ENCODE measurements at regions not wholly inside any gene's neighbourhood (a gene's known extent, or its start where the extent isn't known, plus 50 kb on each side); places are given as distances from the start of the nearest gene placed in this dataset.

DNA sequence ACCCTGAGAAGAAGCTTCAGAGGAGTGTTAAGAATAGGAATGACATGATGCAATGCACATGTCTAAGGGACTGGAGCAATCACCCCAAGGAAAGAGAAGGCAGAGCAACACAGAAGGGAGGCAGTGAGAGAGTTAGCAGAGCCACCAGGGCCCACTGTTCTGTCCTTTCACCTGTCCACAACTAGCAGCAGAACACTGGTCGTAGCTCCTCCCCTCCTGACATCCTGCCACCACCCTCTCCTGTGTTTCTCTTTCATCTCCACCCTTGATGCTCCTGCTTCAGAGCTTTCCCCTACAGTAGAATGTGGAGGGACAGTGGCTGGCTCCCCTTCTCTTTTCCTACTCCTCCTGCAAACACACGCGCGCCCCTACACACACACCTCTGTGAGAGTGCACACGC lies 483.4 kb upstream of the KIF2A start:
- intact Hi-C loops (cut with DNase I): no loop called here
- Histone ChIP-seq H3K9me3 (no peaks in the 10 kb centered on the region), H3K27me3 (no peaks in the 10 kb centered on the region), H3K36me3 (no peaks in the 10 kb centered on the region), H3K4me1 (peaks cover 0 to under 1% of the 10 kb centered on the region in 2 donors), H3K27ac (no peak overlapping the region), H3K4me3 (no peak overlapping the region)
- TF ChIP-seq, protein P1, sequence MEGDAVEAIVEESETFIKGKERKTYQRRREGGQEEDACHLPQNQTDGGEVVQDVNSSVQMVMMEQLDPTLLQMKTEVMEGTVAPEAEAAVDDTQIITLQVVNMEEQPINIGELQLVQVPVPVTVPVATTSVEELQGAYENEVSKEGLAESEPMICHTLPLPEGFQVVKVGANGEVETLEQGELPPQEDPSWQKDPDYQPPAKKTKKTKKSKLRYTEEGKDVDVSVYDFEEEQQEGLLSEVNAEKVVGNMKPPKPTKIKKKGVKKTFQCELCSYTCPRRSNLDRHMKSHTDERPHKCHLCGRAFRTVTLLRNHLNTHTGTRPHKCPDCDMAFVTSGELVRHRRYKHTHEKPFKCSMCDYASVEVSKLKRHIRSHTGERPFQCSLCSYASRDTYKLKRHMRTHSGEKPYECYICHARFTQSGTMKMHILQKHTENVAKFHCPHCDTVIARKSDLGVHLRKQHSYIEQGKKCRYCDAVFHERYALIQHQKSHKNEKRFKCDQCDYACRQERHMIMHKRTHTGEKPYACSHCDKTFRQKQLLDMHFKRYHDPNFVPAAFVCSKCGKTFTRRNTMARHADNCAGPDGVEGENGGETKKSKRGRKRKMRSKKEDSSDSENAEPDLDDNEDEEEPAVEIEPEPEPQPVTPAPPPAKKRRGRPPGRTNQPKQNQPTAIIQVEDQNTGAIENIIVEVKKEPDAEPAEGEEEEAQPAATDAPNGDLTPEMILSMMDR (IDR thresholded peaks at IDR 0.05): no peak
- DNase-seq (no peak), ATAC-seq (no peak)

DNA sequence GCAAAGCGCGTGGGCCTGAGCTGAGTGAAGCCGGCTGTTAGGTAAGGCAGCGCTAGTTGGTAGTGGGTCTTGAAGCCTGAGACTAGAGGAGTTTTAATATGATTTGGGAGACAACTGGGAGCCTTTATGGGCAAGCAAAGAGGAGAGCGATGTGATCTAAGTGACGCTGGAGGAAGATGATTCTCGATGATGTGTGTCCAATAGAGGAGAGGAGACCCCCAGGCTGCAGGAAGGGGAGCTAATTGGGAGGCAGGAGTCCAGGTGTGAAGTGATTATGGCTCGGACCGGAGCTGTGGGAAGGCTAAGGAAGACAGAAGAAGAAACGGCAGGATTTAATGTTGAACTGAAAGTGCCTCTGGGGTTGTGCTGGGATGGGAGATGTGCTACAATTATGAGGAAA lies 482.9 kb upstream of the KIF2A start:
- Histone ChIP-seq H3K9me3 (no peaks in the 10 kb centered on the region), H3K36me3 (no peaks in the 10 kb centered on the region), H3K27me3 (no peaks in the 10 kb centered on the region), H3K27ac (no peak overlapping the region), H3K4me3 (no peak overlapping the region), H3K4me1 (no peaks in the 10 kb centered on the region)
- intact Hi-C loops (cut with DNase I): no loop called here
- ATAC-seq (no peak), DNase-seq (no peak)
- TF ChIP-seq, protein P1 (IDR thresholded peaks at IDR 0.05): no peak

DNA sequence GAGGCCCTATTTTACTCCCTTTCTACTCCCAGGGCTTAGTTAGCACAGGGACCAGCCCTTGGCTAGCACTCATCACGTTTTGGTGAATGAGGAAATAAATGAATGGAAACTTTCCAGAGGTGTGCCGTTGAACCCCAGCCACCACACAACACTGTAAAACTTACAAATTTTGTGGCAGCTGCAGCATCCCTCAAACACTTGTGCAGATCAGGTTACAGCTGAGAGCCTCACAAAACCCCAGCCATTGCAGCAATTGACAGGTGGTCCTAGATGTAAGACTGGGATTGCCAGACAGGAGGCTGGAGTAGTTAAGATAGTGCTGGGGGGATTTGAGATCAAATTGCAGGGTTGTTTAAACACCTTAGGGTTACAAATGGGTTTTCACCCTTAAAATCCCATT lies 482.2 kb upstream of the KIF2A start:
- Histone ChIP-seq H3K4me1 (no peaks in the 10 kb centered on the region), H3K36me3 (no peaks in the 10 kb centered on the region), H3K9me3 (no peaks in the 10 kb centered on the region), H3K4me3 (no peak overlapping the region), H3K27me3 (no peaks in the 10 kb centered on the region), H3K27ac (no peak overlapping the region)
- ATAC-seq: no peak
- intact Hi-C loops (cut with DNase I): no loop called here
- TF ChIP-seq, protein P1 (IDR thresholded peaks at IDR 0.05): no peak
- no peak for DNase-seq

DNA sequence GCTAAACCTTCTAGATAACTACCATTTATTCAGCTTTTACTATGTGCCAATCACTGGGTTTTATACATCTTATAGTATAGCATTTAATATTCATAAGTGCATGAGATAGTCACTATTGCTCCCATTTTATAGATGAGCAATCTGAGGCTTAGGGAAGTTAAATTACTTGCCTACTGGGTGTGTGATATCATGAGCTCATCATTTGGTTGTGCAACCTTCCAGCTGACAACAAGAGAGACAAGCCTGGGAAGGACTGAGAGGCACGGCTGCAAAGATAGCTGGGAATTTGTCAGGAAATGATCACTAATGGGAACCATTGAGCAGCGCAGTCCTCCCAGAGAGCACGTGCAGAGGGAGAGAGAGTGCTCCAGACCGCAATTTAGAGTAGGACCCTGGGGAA lies 481.6 kb upstream of the KIF2A start:
- DNase-seq: no peak
- TF ChIP-seq, protein P1 (IDR thresholded peaks at IDR 0.05): no peak
- Histone ChIP-seq H3K9me3 (no peaks in the 10 kb centered on the region), H3K27ac (no peak overlapping the region), H3K4me3 (no peak overlapping the region), H3K4me1 (no peaks in the 10 kb centered on the region), H3K27me3 (no peaks in the 10 kb centered on the region), H3K36me3 (no peaks in the 10 kb centered on the region)
- no peak for ATAC-seq
- intact Hi-C loops (cut with DNase I): no loop called here

DNA sequence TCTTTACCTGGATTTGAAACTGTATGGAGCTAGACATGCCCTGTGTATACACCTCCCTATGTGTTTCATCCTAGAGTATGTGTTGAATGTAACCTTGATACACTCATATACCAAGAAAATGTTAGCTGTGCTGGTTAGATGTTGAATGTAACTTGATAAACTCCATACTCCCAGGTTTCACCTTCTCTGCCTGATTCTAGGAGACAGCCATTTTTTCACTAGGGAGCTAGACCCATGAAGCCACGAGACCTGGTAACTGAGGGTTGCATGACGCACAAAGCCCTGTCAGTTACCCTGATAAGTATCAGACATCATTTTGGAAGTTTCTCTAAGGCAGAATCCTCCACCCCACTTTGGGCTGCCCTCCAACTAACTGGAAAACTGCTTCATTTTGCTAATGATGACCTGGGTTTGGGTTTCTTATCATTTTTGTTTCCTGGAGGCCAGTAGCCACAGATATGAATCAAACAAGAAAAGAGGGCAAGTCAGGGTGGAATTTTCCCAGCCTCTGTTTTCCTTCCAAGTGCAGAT lies 478.5 kb upstream of the KIF2A start:
- no peaks in the 10 kb centered on the region for H3K27me3 ChIP-seq
- no peak overlapping the region for H3K27ac ChIP-seq
- intact Hi-C loops (cut with DNase I): no loop called here
- ATAC-seq (no peak), DNase-seq (no peak)
- H3K4me1 ChIP-seq: no peaks in the 10 kb centered on the region
- no peaks in the 10 kb centered on the region for H3K9me3 ChIP-seq
- TF ChIP-seq, protein P1 (IDR thresholded peaks at IDR 0.05): no peak
- no peak overlapping the region for H3K4me3 ChIP-seq
- H3K36me3 ChIP-seq: no peaks in the 10 kb centered on the region
